ENCODE measurements at regions not wholly inside any gene's neighbourhood (a gene's known extent, or its start where the extent isn't known, plus 50 kb on each side); places are given as distances from the start of the nearest gene placed in this dataset.
"Not testable (repeated sequence)": the region's sequence is repeated elsewhere in the genome, so short reads cannot be mapped to it uniquely, and the experiment has no call there.

- TF ChIP-seq CTCF (IDR thresholded peaks at IDR 0.05); POLR2AphosphoS5 (IDR thresholded peaks at IDR 0.05; ENCODE audit: insufficient read depth in 1 of 2, low read depth in 1 of 2): not testable (repeated sequence)
Observed at GRCh38 chr7:16266470-16266869, 154.9 kb downstream of the CRPPA start.

Measured in vagina (tissue), 2 donors.